ENCODE measurements at regions not wholly inside any gene's neighbourhood (a gene's known extent, or its start where the extent isn't known, plus 50 kb on each side); places are given as distances from the start of the nearest gene placed in this dataset.
"Not testable (repeated sequence)": the region's sequence is repeated elsewhere in the genome, so short reads cannot be mapped to it uniquely, and the experiment has no call there.

DNA sequence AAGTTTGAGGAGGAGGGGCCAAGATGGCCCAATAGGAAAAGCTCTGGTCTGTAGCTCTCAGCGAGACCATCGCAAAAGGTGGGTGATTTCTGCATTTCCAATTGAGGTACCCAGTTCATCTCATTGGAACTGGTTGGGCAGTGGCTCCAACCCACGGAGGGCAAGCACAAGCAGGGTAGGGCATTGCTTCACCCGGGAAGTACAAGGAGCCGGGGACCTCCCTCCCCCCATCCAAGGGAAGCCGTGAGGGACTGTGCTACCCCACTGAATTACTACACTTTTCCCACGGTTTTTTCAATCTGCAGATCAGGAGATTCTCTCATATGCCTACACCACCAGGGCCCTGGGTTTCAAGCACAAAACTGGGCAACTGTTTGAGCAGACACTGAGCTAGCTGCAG lies 58.0 kb upstream of the EFCAB3 start:
- no peak for DNase-seq

DNA sequence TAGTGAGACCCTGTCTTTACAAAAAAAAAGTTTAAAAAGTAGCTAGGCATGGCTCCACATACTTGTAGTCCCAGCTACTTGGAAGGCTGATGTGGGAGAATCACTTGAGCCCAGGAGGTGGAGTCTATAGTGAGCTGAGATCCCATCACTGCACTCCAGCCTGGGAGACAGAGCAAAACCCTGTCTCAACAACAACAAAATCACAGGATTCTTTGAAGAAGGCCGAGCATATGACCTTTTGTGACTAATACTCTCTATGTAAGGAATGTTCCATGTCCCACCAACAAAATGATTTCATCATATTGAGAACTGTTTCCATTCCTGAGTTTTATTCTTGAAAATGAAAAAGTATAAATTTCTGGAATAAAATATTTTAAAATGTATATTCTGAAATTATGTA lies 58.9 kb upstream of the EFCAB3 start:
- DNase-seq: no peak

DNA sequence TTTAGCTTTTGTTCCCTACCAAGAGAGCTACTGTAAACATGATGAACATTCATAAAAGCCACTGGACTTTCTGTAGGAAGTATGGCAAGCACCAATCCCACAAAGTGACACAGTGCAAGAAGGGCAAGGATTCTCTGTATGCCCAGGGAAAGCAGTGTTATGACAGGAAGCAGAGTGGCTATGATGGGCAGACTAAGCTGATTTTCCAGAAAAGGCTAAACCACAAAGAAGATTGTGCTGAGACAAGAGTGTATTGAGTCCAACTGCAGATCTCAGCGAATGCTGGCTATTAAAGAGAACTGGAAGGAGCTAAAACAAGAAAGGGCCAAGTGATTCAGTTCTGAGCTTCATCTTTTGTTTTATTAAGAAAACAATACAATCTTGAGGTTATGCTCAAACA lies 60.5 kb upstream of the EFCAB3 start:
- DNase-seq: no peak

DNA sequence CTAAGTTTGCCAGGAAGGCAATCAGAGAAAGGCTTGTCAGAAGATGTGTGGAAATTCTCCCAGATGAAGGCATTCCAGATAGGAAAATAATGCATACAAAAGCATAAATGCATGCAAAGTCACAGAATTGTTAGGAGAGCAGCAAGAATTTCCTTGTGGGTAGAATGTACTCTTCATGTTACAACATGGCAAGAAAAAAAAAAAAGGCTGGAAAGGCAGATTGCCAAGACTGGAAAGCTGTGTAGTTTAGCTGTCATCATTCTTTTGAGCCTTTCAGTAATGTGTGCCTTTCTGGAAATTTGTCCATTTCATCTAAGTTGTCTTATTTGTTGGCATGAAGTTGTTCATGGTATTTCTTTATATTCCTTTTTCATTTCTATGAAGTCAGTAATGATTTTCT lies 71.0 kb upstream of the EFCAB3 start:
- no peak for DNase-seq

DNA sequence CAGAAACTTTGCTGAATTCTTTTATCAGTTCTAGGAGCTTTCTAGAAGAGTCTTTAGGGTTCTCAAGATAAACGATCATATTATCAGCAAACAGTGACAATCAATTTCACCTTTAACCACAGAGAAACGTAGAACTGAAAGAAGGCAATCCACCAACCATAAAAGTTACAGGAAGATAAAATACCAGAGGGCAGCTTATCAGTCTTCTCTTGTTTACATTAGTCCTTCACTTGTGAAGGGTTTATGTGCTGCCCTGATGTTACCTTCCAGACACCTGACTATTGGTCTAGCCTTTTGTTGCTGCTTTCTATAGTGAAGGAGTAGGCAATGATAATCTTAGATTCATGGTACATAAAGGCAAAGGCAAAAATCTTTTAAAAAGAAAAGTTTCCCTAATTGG lies 73.2 kb upstream of the EFCAB3 start:
- no peak for DNase-seq

DNA sequence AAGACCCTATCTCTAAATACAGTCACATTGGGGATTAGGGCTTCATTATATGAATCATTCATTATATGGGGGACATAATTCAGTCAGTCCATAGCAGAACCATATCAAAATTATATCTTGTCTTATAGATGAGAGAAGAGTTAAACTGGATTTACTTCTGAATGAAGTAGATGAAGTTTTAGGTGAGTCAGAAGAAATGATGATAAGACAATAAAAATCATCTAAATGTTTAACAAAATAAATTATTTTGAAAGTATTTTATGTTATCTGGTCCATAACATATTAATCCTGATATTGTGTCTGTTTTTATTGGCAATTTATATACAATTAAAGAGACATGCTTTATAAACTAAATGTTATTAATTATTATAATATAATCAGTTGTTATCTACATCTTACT lies 76.9 kb upstream of the EFCAB3 start:
- DNase-seq: no peak

DNA sequence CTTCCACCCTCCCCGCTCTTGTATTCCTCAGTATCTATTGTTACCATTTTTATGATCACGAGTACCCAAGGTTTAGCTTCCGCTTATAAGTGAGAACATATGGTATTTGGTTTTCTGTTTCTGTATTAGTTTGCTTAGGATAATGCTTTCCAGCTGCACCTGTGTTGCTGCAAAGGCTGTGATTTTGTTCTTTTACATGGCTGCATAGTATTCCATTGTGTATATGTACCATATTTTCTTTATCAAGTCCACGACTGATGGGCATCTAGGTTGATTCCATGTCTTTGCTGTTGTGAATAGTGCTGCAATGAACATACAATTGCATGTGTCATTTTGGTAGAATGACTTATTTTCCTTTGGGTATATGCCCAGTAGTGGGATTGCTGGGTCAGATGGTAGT lies 79.7 kb upstream of the EFCAB3 start:
- no peak for DNase-seq

DNA sequence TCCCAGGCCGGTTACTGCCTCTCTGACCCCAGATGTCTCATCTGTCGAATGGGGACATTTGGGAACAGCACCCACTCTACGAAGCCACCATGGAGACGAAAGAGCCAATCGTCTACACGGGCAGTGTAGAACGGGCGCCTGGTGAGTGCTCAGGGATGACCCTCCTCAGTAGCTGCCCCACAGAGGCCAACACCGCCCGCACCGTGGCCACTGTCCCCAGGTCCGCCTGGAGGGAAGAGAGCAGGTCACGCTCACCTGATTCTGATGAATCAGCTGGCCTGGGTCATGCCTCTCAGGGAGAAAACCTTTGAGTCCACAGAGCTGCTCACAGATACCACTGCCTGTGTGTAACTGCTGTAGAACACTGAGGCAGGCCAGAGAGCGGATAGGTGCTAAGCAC lies 105.1 kb upstream of the EFCAB3 start:
- DNase-seq: not testable (repeated sequence)

DNA sequence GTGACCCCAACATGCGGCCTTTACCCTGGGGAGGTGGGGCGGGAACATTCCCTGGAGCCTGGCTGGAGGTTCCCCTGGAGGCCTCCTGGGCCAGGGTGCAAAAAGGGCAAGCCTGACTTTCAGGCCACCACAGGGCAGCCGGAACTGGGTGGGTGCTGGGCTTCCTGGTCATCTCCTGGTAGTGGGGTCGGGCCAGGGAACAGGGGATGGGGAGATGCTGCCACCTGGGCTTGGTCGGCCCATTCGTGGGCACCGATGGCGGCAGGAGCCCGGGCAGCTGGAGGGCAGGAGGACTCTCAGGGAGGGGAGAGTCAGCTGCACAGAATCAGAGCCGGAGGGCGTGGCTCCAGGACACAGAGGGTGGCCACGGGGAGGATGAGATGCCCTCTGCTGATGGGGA lies 112.0 kb upstream of the EFCAB3 start:
- DNase-seq: not testable (repeated sequence)

DNA sequence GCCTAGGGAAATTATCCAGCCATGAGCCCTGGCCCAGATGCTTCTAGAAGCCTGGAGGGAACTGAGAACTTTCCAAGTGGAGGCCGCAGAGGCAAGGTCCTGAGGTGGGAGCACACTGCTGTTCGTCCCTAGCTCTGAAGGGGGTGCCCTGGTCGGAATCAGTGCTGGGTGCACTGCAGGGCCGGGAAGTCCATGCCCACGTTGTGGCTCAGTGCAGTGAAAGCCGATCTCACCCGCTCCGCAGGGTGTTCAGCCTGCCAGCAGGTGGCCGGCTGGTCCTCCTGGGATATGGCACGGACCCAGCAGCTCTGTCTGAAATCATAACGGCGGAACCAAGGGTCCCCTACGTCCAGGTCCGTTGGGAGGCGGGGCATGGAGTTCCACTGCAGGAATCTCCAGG lies 115.4 kb upstream of the EFCAB3 start:
- DNase-seq: not testable (repeated sequence)

DNA sequence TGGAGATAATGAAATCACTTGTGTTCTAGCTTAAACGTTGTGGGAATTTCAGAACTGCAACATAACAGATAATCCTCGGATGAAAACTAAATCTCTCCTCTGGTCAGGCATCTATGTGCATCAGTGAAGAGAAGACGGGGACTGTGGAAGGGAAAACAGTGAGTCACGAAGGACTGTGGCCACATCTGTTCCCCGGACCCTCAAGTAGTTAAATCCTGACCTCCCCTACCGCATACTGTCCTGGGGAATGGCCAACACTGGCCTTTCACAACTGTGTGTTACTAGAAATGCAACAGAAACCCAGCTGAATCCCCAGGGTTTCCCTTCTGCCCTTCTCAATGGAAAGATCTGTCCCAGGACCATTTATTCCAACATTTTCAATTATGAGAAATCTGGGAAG lies 124.6 kb upstream of the EFCAB3 start:
- DNase-seq: not testable (repeated sequence)

DNA sequence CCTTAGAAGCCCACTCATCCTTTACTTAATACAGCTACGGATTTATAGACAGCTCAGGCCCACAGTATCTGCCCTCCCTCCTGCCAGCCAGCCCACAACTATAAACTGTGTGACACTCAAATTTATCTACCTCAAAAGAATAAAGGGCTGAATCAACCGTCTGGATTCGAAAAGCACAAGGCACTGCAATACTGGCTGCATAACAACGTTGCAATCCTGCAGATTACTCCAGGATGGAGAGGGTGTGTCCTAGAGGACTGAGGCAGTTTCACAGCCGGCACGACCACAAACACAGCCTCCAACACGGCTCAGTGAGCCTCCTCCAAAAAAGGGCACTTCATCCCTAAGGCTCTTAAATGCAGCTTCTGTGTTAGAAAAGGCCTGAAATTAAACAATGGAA lies 138.3 kb upstream of the EFCAB3 start:
- not testable (repeated sequence) for DNase-seq

DNA sequence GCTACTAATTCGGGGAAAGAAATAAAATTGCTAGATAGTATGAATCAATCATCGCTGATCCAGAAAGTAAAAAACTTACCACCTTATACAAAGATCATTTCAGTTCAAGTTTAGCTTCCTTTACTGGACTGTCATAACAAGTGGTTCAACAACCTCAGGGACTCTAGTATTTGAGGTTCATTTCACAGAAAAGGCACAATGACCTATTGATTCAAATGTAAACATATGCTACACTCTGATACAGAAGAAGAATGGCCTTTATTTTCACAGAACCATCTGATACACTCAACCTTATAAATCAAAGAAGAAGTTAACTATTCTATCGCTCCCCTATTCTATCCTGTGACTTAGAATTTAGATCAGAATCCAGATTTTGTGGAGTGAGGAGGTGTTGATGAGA lies 140.8 kb upstream of the EFCAB3 start:
- DNase-seq: not testable (repeated sequence)

DNA sequence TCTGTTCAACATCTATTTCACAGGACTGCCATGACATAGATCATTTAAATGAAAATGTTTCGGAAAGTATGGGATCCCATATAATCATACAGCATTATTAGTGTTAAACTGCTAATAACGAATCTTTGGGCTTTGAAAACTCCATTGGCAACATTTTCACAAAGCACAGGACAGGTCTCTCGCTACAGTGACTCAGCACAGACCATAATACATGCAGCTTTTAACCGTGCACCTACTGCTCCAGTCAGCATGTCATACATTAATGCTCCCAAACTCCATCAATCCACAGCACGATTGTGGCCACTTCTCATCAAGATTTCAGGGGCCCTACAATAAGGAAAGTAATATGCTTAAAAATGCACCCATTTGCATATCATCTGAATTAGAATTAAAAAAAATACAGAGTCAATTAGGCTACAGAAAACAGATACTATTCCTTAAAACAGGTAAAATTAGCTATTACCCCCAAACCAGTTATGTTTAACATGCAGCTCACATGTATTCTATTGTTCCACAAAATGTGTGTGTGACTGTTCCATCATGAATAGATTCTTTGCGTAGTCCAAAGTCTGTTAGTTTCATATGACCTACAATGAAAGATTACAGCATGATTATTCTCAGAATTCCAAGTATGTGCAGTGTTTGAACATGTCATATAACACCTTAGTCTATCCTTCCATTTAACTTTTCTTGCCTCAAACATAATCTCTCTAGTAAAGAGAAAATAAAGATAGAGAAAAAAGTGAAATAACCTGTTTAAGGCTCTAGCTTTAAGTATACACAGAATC lies 141.6 kb upstream of the EFCAB3 start:
- not testable (repeated sequence) for DNase-seq

DNA sequence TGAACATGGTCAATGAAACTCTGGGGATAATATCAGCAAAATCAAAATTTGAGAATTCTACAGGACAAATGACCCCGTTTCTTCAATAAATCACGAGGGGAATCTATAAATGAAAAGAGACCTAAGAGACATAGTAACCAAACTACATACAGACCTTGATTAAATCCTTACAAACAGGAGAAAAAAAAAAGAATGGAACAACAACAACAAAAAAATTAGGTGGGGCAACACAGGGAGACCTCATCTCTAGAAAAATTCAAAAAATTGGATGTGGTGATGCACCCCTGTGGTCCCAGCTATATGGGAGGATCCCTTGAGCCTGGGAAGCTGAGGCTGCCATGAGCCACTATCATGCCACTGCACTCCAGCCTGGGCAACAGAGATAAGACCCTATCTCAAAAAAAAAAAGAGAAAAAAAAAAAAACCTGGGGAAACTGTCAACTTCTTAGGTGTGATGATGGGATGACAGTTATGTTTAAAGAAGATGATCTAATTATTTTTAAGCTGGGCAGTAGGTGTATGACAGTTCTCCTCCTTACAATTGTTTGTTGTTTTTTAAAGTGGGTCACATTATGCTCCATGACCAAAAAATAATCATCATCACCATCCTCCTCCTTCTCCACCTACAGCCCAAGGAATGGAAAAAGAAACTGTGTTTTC lies 146.4 kb upstream of the EFCAB3 start:
- DNase-seq: not testable (repeated sequence)

DNA sequence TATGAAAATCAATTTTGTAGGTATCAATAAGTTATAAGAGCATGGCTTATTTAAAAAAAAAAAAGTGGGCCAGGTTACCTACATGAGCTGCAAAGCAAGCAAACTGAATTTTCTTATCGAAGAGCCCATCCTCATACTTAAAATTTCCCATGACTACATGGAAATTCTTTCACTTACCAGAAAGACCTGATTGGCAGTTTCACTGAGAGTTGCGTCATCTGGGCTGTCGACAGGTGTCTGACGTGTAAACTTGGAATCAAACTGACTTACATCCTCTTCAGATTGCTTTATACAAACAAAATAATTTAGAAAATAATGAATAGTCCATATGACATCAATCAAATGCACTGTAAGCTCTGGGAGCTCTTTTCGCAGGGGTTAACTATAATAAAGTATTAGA lies 149.1 kb upstream of the EFCAB3 start:
- DNase-seq: not testable (repeated sequence)

DNA sequence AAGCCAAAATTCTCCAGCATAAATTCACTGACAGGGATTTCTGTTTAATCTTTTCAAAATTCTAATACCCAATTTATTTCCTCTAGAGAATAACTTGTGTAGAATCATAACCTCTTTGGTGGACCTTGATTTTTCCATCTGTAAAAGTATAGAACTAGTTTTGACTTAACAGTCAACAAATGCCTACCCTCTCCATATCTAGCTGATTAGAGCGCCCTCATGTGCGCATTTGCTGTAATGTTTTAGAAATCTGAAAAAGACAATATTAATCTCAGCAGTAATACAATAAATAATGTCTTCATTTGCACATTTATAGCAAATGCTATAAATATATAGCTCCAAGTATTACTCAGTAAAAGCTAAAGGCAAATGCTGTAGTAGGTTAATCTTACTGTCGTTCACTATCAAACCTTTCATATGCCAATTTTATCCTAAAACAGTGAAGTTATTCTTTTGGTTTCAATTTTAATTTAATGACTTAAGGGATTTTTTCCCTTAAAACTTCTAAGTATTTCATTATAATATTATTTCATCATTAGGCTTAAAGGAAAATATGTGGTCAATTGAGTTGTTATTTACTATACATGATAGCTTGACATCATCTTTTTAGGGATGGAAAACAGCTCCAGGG lies 153.6 kb upstream of the EFCAB3 start:
- not testable (repeated sequence) for DNase-seq

DNA sequence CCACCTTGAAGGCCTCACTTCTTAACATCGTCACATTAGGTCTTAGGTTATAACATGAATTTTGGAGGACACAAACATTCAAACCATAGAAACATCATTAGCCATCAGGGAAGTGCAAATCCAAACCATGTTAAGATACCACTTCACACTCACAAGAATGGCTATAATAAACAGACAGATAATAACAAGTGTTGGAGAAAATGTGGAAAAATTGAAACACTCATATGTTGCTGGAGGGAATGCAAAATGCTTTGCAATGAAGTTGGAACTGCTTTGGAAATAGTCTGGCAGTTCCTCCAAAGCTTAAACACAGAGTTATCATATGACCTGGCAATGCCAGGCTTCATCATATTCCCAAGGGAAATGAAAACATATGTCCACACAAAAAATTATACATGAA lies 156.8 kb upstream of the EFCAB3 start:
- DNase-seq: not testable (repeated sequence)

DNA sequence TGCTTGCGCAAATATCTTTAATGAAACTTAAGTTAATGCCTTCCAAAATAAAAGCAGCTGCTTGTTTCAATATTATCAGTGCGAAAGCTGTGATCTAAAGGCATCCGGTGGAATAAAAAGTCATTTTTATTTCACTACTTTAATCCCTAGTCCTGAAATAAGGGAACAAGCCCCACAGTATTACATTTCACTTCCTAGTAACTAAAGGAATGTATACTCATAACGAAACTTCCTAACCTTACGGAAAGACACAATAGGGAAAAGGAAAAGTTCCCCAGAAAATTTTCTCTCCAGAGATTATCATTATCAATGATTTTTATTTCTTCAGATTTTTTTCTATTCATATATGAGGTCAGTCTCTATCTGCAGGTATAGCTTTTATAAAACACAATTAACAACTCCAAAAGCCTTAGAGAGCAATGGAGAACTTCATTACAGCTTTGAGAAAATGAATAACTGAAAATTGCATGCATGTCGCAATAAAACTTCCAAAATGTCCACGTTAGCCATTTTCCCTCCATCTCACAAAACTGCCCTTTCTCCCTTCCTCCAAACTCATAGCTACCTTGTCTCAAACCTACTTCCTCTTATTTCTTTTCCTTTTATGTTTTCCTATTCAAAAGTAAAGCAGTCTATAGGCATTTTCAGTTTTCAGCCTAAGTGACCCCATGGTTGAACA lies 154.3 kb upstream of the MED13 start:
- no peak for DNase-seq

DNA sequence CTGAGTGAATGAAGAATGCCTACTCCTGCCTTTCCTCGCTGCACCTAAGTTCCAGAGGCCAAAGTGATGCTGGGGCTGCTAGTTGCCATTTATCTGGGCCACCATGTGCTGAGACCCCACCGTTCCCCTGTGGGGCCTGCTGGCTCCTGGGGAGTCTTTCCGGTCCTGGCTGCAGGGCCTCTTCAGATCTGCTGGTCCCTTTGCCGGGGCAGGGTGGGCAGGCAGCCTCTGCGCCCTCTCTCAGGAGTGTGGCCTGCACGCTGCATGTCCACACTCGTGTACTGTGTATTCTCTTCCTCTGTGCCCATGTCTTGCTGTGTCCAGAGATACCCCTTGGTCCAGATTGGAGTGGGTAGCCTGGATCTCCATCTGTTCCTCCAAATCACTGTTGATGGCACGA lies 151.8 kb upstream of the MED13 start:
- no peak for DNase-seq

DNA sequence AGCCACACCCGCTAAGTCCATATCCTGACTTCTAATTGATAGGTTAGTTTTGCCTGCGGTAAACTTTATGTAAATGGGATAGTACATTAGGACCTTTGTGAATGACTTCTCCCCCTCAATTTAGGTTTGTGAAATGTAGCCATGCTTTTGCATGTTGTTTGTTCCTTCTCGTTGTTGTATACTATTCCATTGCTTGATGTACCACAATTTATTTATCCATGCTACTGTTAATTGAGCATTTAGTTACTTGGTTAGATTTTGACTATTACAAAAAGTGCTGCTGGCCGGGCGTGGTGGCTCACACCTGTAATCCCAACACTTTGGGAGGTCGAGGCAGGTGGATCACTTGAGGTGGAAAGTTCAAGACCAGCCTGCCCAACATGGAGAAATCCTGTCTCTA lies 150.8 kb upstream of the MED13 start:
- DNase-seq: not testable (repeated sequence)

DNA sequence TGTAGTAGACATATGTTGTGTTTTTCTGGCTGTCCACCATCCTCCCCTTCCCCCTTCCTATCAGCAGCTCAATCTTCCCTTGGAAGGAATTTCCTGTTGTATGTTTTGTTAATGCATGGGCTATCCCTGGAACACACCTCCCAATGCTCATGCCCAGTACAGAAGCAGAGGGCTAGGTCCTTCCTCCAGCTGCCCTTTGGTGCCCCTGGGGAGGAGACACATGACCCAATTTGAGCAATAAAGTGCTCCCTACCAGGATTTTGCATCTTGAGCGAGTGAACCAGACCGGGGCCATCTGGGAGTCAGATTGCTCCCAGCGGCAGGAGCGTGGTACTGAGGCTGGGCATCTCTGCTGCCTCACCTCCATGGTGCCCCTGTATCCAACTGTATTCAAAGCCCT lies 141.5 kb upstream of the MED13 start:
- DNase-seq: no peak

DNA sequence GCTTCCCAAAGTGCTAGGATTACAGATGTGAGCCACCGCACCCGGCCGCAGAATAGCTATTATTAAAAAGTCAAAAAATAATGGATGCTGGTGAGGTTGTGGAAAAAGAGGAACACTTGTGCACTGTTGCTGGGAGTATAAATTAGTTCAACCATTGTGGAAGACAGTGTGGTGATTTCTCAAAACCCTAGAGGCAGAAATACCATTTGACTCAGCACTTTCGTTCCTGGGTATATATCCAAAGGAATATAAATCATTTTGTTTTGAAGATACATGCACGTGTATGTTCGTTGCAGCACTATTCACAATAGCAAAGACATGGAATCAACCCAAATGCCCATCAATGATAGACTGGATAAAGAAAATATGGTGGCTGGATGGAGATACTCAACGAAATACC lies 132.1 kb upstream of the MED13 start:
- not testable (repeated sequence) for DNase-seq

DNA sequence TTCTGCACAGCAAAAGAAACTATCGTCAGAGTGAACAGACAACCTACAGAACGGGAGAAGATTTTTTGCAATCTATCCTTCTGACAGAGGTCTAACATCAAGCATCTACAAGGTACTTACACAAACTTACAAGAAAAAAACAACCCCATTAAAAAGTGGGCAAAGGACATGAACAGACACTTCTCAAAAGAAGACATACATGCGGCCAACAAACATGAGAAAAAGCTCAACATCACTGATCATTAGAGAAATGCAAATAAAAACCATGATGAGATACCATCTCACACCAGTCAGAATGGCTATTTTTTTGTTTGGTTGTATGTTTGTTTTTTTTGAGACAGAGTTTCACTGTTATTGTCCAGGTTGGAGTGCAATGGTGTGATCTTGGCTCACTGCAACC lies 131.5 kb upstream of the MED13 start:
- not testable (repeated sequence) for DNase-seq

Measured in NCI-H2029 (cell line).